ENCODE measurements at regions not wholly inside any gene's neighbourhood (a gene's known extent, or its start where the extent isn't known, plus 50 kb on each side); places are given as distances from the start of the nearest gene placed in this dataset.

- H3K4me3 Mint-ChIP-seq = no peak overlapping the region
- peaks cover 43% of the 10 kb centered on the region for H3K4me1 Mint-ChIP-seq
- no peak overlapping the region for H3K27ac Mint-ChIP-seq (ENCODE audit: unreplicated experiment)
Measured at GRCh38 chr11:8803973-8804372, 107.0 kb upstream of the AKIP1 start.

GRCh38 chr11:8805296-8805695, 105.7 kb upstream of the AKIP1 start:
- H3K4me1 Mint-ChIP-seq = peaks cover 56% of the 10 kb centered on the region
- H3K9me3 Mint-ChIP-seq = no peaks in the 10 kb centered on the region
- no peak overlapping the region for H3K27ac Mint-ChIP-seq (ENCODE audit: unreplicated experiment)
- DNase-seq (ENCODE audit: low read depth, low spot score) = no peak
- no peak overlapping the region for H3K4me3 Mint-ChIP-seq
- no peaks in the 10 kb centered on the region for H3K36me3 Mint-ChIP-seq (ENCODE audit: low read depth)
- no peaks in the 10 kb centered on the region for H3K27me3 Mint-ChIP-seq (ENCODE audit: low read depth)
- TF ChIP-seq CTCF (conservative IDR thresholded peaks at IDR 0.05) = no peak

More at GRCh38 chr11:8803973-8804372, 107.0 kb upstream of the AKIP1 start:
- H3K27me3 Mint-ChIP-seq (ENCODE audit: low read depth) = no peaks in the 10 kb centered on the region
- no peak for TF ChIP-seq CTCF (conservative IDR thresholded peaks at IDR 0.05)
- no peaks in the 10 kb centered on the region for H3K9me3 Mint-ChIP-seq
- DNase-seq (ENCODE audit: low read depth, low spot score) = no peak
- H3K36me3 Mint-ChIP-seq (ENCODE audit: low read depth) = no peaks in the 10 kb centered on the region

- no peaks in the 10 kb centered on the region for H3K36me3 Mint-ChIP-seq (ENCODE audit: low read depth)
- no peaks in the 10 kb centered on the region for H3K9me3 Mint-ChIP-seq
- peak overlapping the region; percentile 59 for H3K4me3 Mint-ChIP-seq
- no peaks in the 10 kb centered on the region for H3K27me3 Mint-ChIP-seq (ENCODE audit: low read depth)
- no peak for TF ChIP-seq CTCF (conservative IDR thresholded peaks at IDR 0.05)
- peak overlapping the region; percentile 88 for H3K27ac Mint-ChIP-seq (ENCODE audit: unreplicated experiment)
- H3K4me1 Mint-ChIP-seq = peaks cover 69% of the 10 kb centered on the region
- DNase-seq (ENCODE audit: low read depth, low spot score) = no peak
Measured at GRCh38 chr11:8806974-8807373, 104.0 kb upstream of the AKIP1 start.

- no peak for DNase-seq (ENCODE audit: low read depth, low spot score)
- H3K27me3 Mint-ChIP-seq (ENCODE audit: low read depth) = no peaks in the 10 kb centered on the region
- H3K4me1 Mint-ChIP-seq = peaks cover 69% of the 10 kb centered on the region
- no peaks in the 10 kb centered on the region for H3K9me3 Mint-ChIP-seq
- TF ChIP-seq CTCF (conservative IDR thresholded peaks at IDR 0.05) = no peak
- H3K36me3 Mint-ChIP-seq (ENCODE audit: low read depth) = no peaks in the 10 kb centered on the region
- H3K27ac Mint-ChIP-seq (ENCODE audit: unreplicated experiment) = no peak overlapping the region
- H3K4me3 Mint-ChIP-seq = peak overlapping the region; percentile 69
Measured at GRCh38 chr11:8807544-8808225, 103.3 kb upstream of the AKIP1 start.

- H3K4me1 Mint-ChIP-seq = peaks cover 69% of the 10 kb centered on the region
- peak overlapping the region; percentile 98 for H3K27ac Mint-ChIP-seq (ENCODE audit: unreplicated experiment)
- no peak for DNase-seq (ENCODE audit: low read depth, low spot score)
- H3K36me3 Mint-ChIP-seq (ENCODE audit: low read depth) = no peaks in the 10 kb centered on the region
- H3K4me3 Mint-ChIP-seq = peak overlapping the region; percentile 69
- H3K27me3 Mint-ChIP-seq (ENCODE audit: low read depth) = no peaks in the 10 kb centered on the region
- H3K9me3 Mint-ChIP-seq = no peaks in the 10 kb centered on the region
- TF ChIP-seq CTCF (conservative IDR thresholded peaks at IDR 0.05) = no peak
Measured at GRCh38 chr11:8808226-8808585, 102.8 kb upstream of the AKIP1 start.
